HepG2 (cell line): ENCODE measurements at regions not wholly inside any gene's neighbourhood (a gene's known extent, or its start where the extent isn't known, plus 50 kb on each side); places are given as distances from the start of the nearest gene placed in this dataset.

Experiments used
- ATAC-seq: fragments of 200-7000 bp; cut with Tn5 transposase; 3 replicates; pipeline ENCODE4 v1.9.1; 2020; ENCODE audit warnings: mild to moderate bottlenecking, moderate library complexity
- BruUV-seq: library from RNA; stranded (reverse); fragments of 400-500 nt; replicated peaks from 2 replicates; lab custom pipeline; 2021; lab: Mats Ljungman, UMichigan
- CTCF ChIA-PET: fragments of 300-600 bp; formaldehyde crosslinking; extraction: SDS; loops from one replicate; lab custom pipeline; 2021; ENCODE audit warnings: low total read pairs, inconsistent platforms, low intra/inter-chr PET ratio; lab: Yijun Ruan, JAX
- POLR2A ChIA-PET: fragments of 350-600 bp; sonication (Branson Sonifier 250); formaldehyde crosslinking; loops from one replicate; lab custom pipeline; 2020; ENCODE audit warnings: antibody characterized with exemption, inconsistent platforms; lab: Yijun Ruan, JAX
- DNase-seq: peaks from one replicate; pipeline ENCODE4 v3.0.0-alpha.2; 2015; ENCODE audit warnings: low spot score
- FAIRE-seq: peaks from 3 replicates; lab custom pipeline; 2011; peaks lifted over from hg19 to GRCh38; lab: Jason Lieb, UNC
- H2AFZ ChIP-seq: one replicate; pipeline ENCODE4 v1.6.1; 2011; ENCODE audit warnings: low read length, inconsistent platforms
- H3K27ac ChIP-seq: fragments of 300-600 bp; 3 replicates; pipeline ENCODE4 v1.8.0; 2011; ENCODE audit warnings: mixed run types, mild to moderate bottlenecking, mixed read lengths, low read length, inconsistent platforms; ENCODE audit not compliant: insufficient read depth; ENCODE audit errors: extremely low read length
- H3K27me3 ChIP-seq, 2 experiments: fragments of 200-600 bp in 1 of 2; 2 replicates in 1 of 2; 3 replicates in 1 of 2; pipeline versions ENCODE4 v1.6.0 to v1.8.0; 2011; ENCODE audit warnings: low read length in 2 of 2, mild to moderate bottlenecking in 2 of 2, moderate library complexity in 2 of 2, inconsistent platforms in 1 of 2; ENCODE audit not compliant: insufficient read depth in 2 of 2, control insufficient read depth in 1 of 2
- H3K36me3 ChIP-seq, 2 experiments: fragments of 200-600 bp in 1 of 2; replicated peaks in 1 of 2; 2 replicates in 1 of 2; 3 replicates in 1 of 2; pipeline versions ENCODE4 v1.5.1 to v1.8.0; 2011; ENCODE audit warnings: low read length in 2 of 2, inconsistent platforms in 1 of 2; ENCODE audit not compliant: insufficient read depth in 2 of 2, control insufficient read depth in 1 of 2
- H3K4me1 ChIP-seq: 2 replicates; pipeline ENCODE4 v1.5.1; 2012; ENCODE audit warnings: low read length, inconsistent platforms; ENCODE audit not compliant: insufficient read depth
- H3K4me2 ChIP-seq: 2 replicates; pipeline ENCODE4 v1.6.0; 2011; ENCODE audit warnings: low read depth, low read length, inconsistent platforms
- H3K4me3 ChIP-seq, 3 experiments: fragments of 200-600 bp in 1 of 3; sonication (generic), shearing (Covaris generic) in 1 of 3; replicated peaks in 1 of 3; 2 replicates each; pipeline ENCODE4 v1.5.1; 2011 to 2016; ENCODE audit warnings: low read length in 3 of 3, inconsistent platforms in 2 of 3, low read depth in 2 of 3, mild to moderate bottlenecking in 2 of 3, control low read depth in 1 of 3, mixed read lengths in 1 of 3; ENCODE audit not compliant: insufficient read depth in 1 of 3
- H3K79me2 ChIP-seq: one replicate; pipeline ENCODE4 v1.6.1; 2011; ENCODE audit warnings: low read length, inconsistent platforms; ENCODE audit not compliant: insufficient read depth
- H3K9ac ChIP-seq: 2 replicates; pipeline ENCODE4 v1.6.0; 2011; ENCODE audit warnings: mild to moderate bottlenecking, low read depth, low read length, inconsistent platforms; ENCODE audit not compliant: insufficient read depth
- H3K9me3 ChIP-seq: 2 replicates; pipeline ENCODE4 v1.5.1; 2012; ENCODE audit warnings: mild to moderate bottlenecking, low read length
- H4K20me1 ChIP-seq: 2 replicates; pipeline ENCODE4 v1.6.0; 2011; ENCODE audit warnings: inconsistent platforms, mild to moderate bottlenecking, low read length, moderate library complexity; ENCODE audit not compliant: insufficient read depth
- DR1 ChIP-seq: sonication (generic); formaldehyde crosslinking; IDR thresholded peaks from 2 replicates; pipeline ENCODE4 v1.8.0; 2021; ENCODE audit warnings: mild to moderate bottlenecking, missing genetic modification reagents, inconsistent platforms
- ETS1 ChIP-seq: sonication (generic); formaldehyde crosslinking; IDR thresholded peaks from 2 replicates; pipeline ENCODE4 v1.4.0; 2020; ENCODE audit warnings: missing genetic modification reagents
- ONECUT2 ChIP-seq: sonication (generic); formaldehyde crosslinking; IDR thresholded peaks from 2 replicates; pipeline ENCODE4 v1.4.0; 2020; ENCODE audit warnings: missing genetic modification reagents
- RNF2 ChIP-seq: fragments of 450-650 bp; conservative IDR thresholded peaks from 2 replicates; pipeline ENCODE4 v1.6.1; 2016; ENCODE audit warnings: low read depth
- RXRB ChIP-seq: IDR thresholded peaks from 2 replicates; pipeline ENCODE4 v1.6.1; 2016; ENCODE audit warnings: borderline replicate concordance, missing genetic modification reagents, missing compliant biosample characterization
- SALL1 ChIP-seq: sonication (generic); formaldehyde crosslinking; IDR thresholded peaks from 2 replicates; pipeline ENCODE4 v1.8.0; 2022; ENCODE audit warnings: mild to moderate bottlenecking, missing genetic modification reagents
- SRF ChIP-seq: IDR thresholded peaks from 2 replicates; pipeline ENCODE4 v1.6.1; 2011; ENCODE audit warnings: mild to moderate bottlenecking, low read depth, low read length, moderate library complexity
- SRY ChIP-seq: sonication (generic); formaldehyde crosslinking; IDR thresholded peaks from 2 replicates; pipeline ENCODE4 v1.8.0; 2022; ENCODE audit warnings: mild to moderate bottlenecking, missing genetic modification reagents
- ZKSCAN8 ChIP-seq: IDR thresholded peaks from 2 replicates; pipeline ENCODE4 v1.6.1; 2016; ENCODE audit warnings: borderline replicate concordance, missing genetic modification reagents, missing compliant biosample characterization
- ZNF616 ChIP-seq: sonication (generic); formaldehyde crosslinking; IDR thresholded peaks from 2 replicates; pipeline ENCODE4 v1.5.0; 2020; ENCODE audit warnings: low read depth, mild to moderate bottlenecking, missing genetic modification reagents
- ZNF879 ChIP-seq: sonication (generic); formaldehyde crosslinking; IDR thresholded peaks from 2 replicates; pipeline ENCODE4 v1.8.1; 2023; ENCODE audit warnings: missing genetic modification reagents
- ZSCAN9 ChIP-seq: IDR thresholded peaks from 2 replicates; pipeline ENCODE4 v1.6.1; 2016; ENCODE audit warnings: borderline replicate concordance
- WGBS: methylation state at CpG from one replicate; pipeline ENCODE4 v1.1.6; 2017; ENCODE audit warnings: low lambda C conversion rate; 5-methylcytosine and 5-hydroxymethylcytosine counted together
- in situ Hi-C: cut with HindIII; loops from 2 replicates; pipeline ENCODE4 v1.10.0; 2017; ENCODE audit warnings: low pct_unique_long_range_greater_than_20kb; ENCODE audit not compliant: extremely low pct_ligation_motif_present
- intact Hi-C: fragments of 100-400 bp; cut with micrococcal nuclease; formaldehyde crosslinking; loops from one replicate; pipeline ENCODE4 v1.10.0; 2022; ENCODE audit not compliant: unreplicated experiment

DNA sequence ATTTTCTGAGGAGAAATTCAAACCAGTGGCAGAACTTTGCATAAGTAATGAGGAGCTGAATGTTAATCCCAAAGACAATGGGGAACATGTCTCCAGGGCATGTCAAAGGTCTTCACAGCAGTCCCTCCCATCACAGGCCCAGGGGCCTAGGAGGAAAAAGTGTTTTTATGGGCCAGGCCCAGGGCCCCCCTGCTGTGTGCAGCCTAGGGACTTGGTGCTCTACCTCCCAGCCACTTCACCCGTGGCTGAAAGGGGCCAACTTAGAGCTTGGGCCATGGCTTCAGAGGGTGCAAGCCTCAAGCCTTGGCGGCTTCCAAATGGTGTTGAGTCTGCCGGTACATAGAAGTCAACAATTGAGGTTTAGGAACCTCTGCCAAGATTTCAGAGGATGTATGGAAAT is 854.0 kb downstream of the LRRIQ3 start (continued):
- TF ChIP-seq ETS1 (CRISPR knock-in tag) (no peak), DR1 (CRISPR knock-in tag) (no peak)

DNA sequence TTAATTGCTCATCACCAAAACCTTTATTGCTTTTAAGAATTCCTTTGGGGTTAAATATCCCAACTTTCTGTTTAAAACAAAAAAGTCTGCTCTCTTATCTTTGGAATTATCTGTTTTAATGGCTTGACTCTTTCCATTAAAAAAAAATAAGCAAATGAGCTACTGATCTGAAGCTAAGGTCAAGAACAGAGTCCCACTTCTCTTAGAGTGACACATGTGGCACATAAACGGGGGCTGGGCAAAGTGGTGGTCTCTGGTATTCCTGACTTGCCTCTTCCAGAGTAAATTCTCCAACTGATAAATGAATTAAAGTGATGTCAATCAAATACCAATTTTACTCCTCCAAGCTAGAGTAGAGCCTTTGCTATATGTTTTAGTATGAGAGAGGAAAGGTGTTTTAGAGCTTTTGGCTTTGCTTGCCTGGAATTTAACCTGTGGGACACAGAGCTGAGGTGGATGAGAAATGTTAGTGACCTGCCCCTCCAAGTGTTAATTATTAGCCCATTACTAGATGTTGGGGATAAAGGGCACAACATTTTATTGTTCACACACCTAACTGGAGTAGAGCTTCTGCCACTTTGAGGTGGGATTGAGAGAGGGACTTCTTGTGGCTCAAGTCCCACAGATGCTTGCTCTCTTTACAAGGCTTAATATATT is 864.0 kb downstream of the LRRIQ3 start:
- Histone ChIP-seq H3K27ac (no peak overlapping the region), H3K4me2 (no peak overlapping the region), H3K9ac (no peak overlapping the region), H3K79me2 (no peaks in the 10 kb centered on the region), H4K20me1 (no peaks in the 10 kb centered on the region), H3K27me3 (no peaks in the 10 kb centered on the region), H2AFZ (no peak overlapping the region), H3K4me3 (no peak overlapping the region), H3K9me3 (peaks cover 61% of the 10 kb centered on the region), H3K36me3 (no peaks in the 10 kb centered on the region), H3K4me1 (no peaks in the 10 kb centered on the region)
- WGBS: 0% methylated on average over 1 of the region's 1 CpG
- ChIA-PET POLR2A (no interaction called here), CTCF (no interaction called here)
- BruUV-seq: no TSS peak
- intact Hi-C loops: no loop called here
- FAIRE-seq (no peak), ATAC-seq (no peak), DNase-seq (no peak)
- in situ Hi-C loops: no loop called here
- TF ChIP-seq RXRB (CRISPR knock-in tag): no peak
- no peak for TF ChIP-seq RNF2
- TF ChIP-seq SALL1: no peak
- TF ChIP-seq ZSCAN9 (CRISPR knock-in tag): no peak
- no peak for TF ChIP-seq SRY
- no peak for TF ChIP-seq ZNF616 (CRISPR knock-in tag)
- TF ChIP-seq ZKSCAN8 (CRISPR knock-in tag): no peak
- TF ChIP-seq ONECUT2: no peak
- no peak for TF ChIP-seq SRF
- TF ChIP-seq ZNF879 (CRISPR knock-in tag): no peak
